GM23338 (cell line): ENCODE measurements at regions not wholly inside any gene's neighbourhood (a gene's known extent, or its start where the extent isn't known, plus 50 kb on each side); places are given as distances from the start of the nearest gene placed in this dataset.

Experiments
- CREB1 ChIP-seq: fragments of 250-450 bp; sonication (Bioruptor Pico); IDR thresholded peaks from 2 replicates; pipeline ENCODE4 v1.5.0; 2020; ENCODE audit warnings: low read depth, mild to moderate bottlenecking, moderate library complexity
- CTCF ChIP-seq, 2 experiments: fragments of 200-600 bp in 1 of 2; sonication (generic) in 1 of 2; conservative IDR thresholded peaks; 2 replicates each; pipeline versions ENCODE4 v1.5.1 to v1.6.1; 2016 to 2017; ENCODE audit warnings: antibody characterized with exemption in 2 of 2, low read depth in 2 of 2, mild to moderate bottlenecking in 2 of 2, moderate library complexity in 1 of 2
- ETS1 ChIP-seq: IDR thresholded peaks from 2 replicates; pipeline ENCODE4 v1.6.1; 2016; ENCODE audit warnings: antibody characterized with exemption
- EZH2 ChIP-seq: fragments of 200-600 bp; sonication (generic); IDR thresholded peaks from one replicate; pipeline ENCODE4 v1.8.0; 2017; ENCODE audit warnings: antibody characterized with exemption, mild to moderate bottlenecking, low read depth; ENCODE audit not compliant: unreplicated experiment
- EZH2phosphoT487 ChIP-seq: fragments of 200-600 bp; sonication (generic); IDR thresholded peaks from one replicate; pipeline ENCODE4 v1.8.1; 2018; ENCODE audit warnings: antibody characterized with exemption; ENCODE audit not compliant: unreplicated experiment
- JUNB ChIP-seq: IDR thresholded peaks from one replicate; pipeline ENCODE4 v1.6.1; 2016; ENCODE audit warnings: antibody characterized with exemption; ENCODE audit not compliant: unreplicated experiment
- POLR2AphosphoS5 ChIP-seq: IDR thresholded peaks from 2 replicates; pipeline ENCODE4 v1.6.1; 2016; ENCODE audit warnings: antibody characterized with exemption, low read depth
- ZNF114 ChIP-seq: fragments of 250-450 bp; sonication (Bioruptor Pico); IDR thresholded peaks from 2 replicates; pipeline ENCODE4 v1.5.0; 2020; ENCODE audit warnings: mild to moderate bottlenecking, moderate library complexity

DNA sequence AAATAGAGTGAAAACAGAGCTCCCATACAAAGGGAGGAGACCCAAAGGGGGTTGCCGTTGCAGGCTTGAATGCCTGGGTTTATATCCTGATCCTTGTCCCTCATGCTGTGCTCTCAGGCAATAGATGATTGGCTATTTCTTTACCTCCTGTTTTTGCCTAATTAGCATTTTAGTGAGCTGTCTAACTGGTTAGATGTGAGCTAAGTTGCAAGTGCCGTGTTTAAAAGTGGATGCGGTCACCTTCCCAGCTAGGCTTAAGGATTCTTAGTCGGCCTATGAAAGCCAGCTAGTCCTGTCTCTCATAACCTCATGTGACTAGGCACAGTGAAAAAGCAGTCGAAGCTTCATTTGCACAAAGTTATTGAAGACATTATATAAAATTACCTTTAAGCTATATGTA, 356.7 kb upstream of the TMPRSS15 start:
- no peak for TF ChIP-seq CTCF (conservative IDR thresholded peaks at IDR 0.05; ENCODE audit: low read depth in 2 of 2)
- no peak for TF ChIP-seq POLR2AphosphoS5
- no peak for TF ChIP-seq EZH2
- no peak for TF ChIP-seq EZH2phosphoT487
- no peak for TF ChIP-seq ETS1
- no peak for TF ChIP-seq ZNF114 (CRISPR knock-in tag)
- TF ChIP-seq CREB1 (CRISPR knock-in tag) = no peak
- TF ChIP-seq JUNB = no peak
